Lung (tissue), 11 donors: ENCODE measurements at regions not wholly inside any gene's neighbourhood (a gene's known extent, or its start where the extent isn't known, plus 50 kb on each side); places are given as distances from the start of the nearest gene placed in this dataset.

ENCODE experiments used
- ATAC-seq: fragments of 200-7000 bp; cut with Tn5 transposase; one replicate; pipeline ENCODE4 v1.9.1; 2020; ENCODE audit warnings: moderate number of reproducible peaks; ENCODE audit not compliant: insufficient read depth, low FRiP score
- DNase-seq, 3 donors: peaks; one replicate each; pipeline ENCODE4 v3.0.0-alpha.2; 2013 to 2017
- H3K27ac ChIP-seq, 2 donors: one replicate each; pipeline ENCODE4 v1.5.1; 2013; ENCODE audit warnings: mild to moderate bottlenecking in 2 of 2, moderate library complexity in 2 of 2, control low read depth in 1 of 2, inconsistent platforms in 1 of 2, low read depth in 1 of 2, low read length in 1 of 2
- H3K27me3 ChIP-seq, 3 donors: one replicate each; pipeline ENCODE4 v1.5.1; 2013; ENCODE audit warnings: low read length in 2 of 3; ENCODE audit not compliant: control insufficient read depth in 3 of 3, insufficient read depth in 3 of 3
- H3K36me3 ChIP-seq, 4 donors: one replicate each; pipeline ENCODE4 v1.5.1; 2013; ENCODE audit warnings: low read length in 4 of 4, mild to moderate bottlenecking in 1 of 4, moderate library complexity in 1 of 4; ENCODE audit not compliant: control insufficient read depth in 4 of 4, insufficient read depth in 4 of 4
- H3K4me1 ChIP-seq, 5 donors: one replicate each; pipeline ENCODE4 v1.5.1; 2013; ENCODE audit warnings: low read length in 5 of 5, mild to moderate bottlenecking in 2 of 5, moderate library complexity in 1 of 5; ENCODE audit not compliant: control insufficient read depth in 5 of 5, insufficient read depth in 5 of 5
- H3K4me3 ChIP-seq: one replicate; pipeline ENCODE4 v1.5.1; 2013; ENCODE audit warnings: mild to moderate bottlenecking, control low read depth, moderate library complexity
- H3K9ac ChIP-seq, 2 donors: one replicate each; pipeline ENCODE4 v1.5.1; 2013; ENCODE audit warnings: low read length in 2 of 2, control low read depth in 1 of 2; ENCODE audit not compliant: insufficient read depth in 1 of 2
- H3K9me3 ChIP-seq, 4 donors: one replicate each; pipeline ENCODE4 v1.5.1; 2013; ENCODE audit warnings: low read length in 3 of 4, mild to moderate bottlenecking in 1 of 4, moderate library complexity in 1 of 4; ENCODE audit not compliant: control insufficient read depth in 4 of 4, insufficient read depth in 3 of 4
- CTCF ChIP-seq: IDR thresholded peaks from 2 replicates; pipeline ENCODE4 v1.5.1; 2012; ENCODE audit warnings: mild to moderate bottlenecking; ENCODE audit errors: control extremely low read depth, extremely low read depth
- WGBS, 2 donors: extraction: QIAGEN DNeasy Blood & Tissue Kit; methylation state at CpG; one replicate each; pipeline ENCODE4 v1.1.7; 2013; 5-methylcytosine and 5-hydroxymethylcytosine counted together
- donor health status: control.
- donor health status: control.
- donor health status: Bipolar disorder and iron deficiency.
- donor health status: healthy.
- donor health status: DM: yes; HTN: yes; CAD: no.

- no peak overlapping the region for H3K4me3 ChIP-seq
- peaks cover 0 to 5% (median 0%) of the 10 kb centered on the region in 5 donors for H3K4me1 ChIP-seq
- H3K36me3 ChIP-seq: no peaks in the 10 kb centered on the region
- no peak overlapping the region for H3K9ac ChIP-seq
- no peak for TF ChIP-seq CTCF
- ATAC-seq (no peak), DNase-seq (no peak)
- no peak overlapping the region for H3K27ac ChIP-seq
- H3K9me3 ChIP-seq: no peaks in the 10 kb centered on the region
- WGBS, 2 donors: 89 to 90% methylated on average over 5 of the region's 5 CpGs
- H3K27me3 ChIP-seq: no peaks in the 10 kb centered on the region
Observed at GRCh38 chr22:47287516-47287915, 525.1 kb downstream of the TBC1D22A start.

- H3K9ac ChIP-seq: no peak overlapping the region
- H3K27me3 ChIP-seq: no peaks in the 10 kb centered on the region
- no peak for TF ChIP-seq CTCF
- no peak overlapping the region for H3K4me3 ChIP-seq
- DNase-seq (no peak), ATAC-seq (no peak)
- no peak overlapping the region for H3K27ac ChIP-seq
- no peaks in the 10 kb centered on the region for H3K9me3 ChIP-seq
- H3K4me1 ChIP-seq: peaks cover 0 to under 1% (median 0%) of the 10 kb centered on the region in 5 donors
- WGBS, 2 donors: 74 to 82% methylated on average over 7 of the region's 7 CpGs
- no peaks in the 10 kb centered on the region for H3K36me3 ChIP-seq
Observed at GRCh38 chr22:47286590-47286989, 524.1 kb downstream of the TBC1D22A start.

GRCh38 chr22:47285981-47286380 lies 523.5 kb downstream of the TBC1D22A start:
- Histone ChIP-seq H3K9ac (no peak overlapping the region), H3K27me3 (peaks cover 0 to under 1% (median 0%) of the 10 kb centered on the region in 3 donors), H3K4me3 (no peak overlapping the region), H3K9me3 (no peaks in the 10 kb centered on the region), H3K27ac (no peak overlapping the region), H3K36me3 (no peaks in the 10 kb centered on the region), H3K4me1 (no peaks in the 10 kb centered on the region)
- 85 to 93% methylated on average over 10 of the region's 10 CpGs for WGBS, 2 donors
- TF ChIP-seq CTCF: no peak
- DNase-seq (no peak), ATAC-seq (no peak)

GRCh38 chr22:47284822-47285221 lies 522.4 kb downstream of the TBC1D22A start:
- no peak overlapping the region for H3K9ac ChIP-seq
- ATAC-seq (no peak), DNase-seq (no peak)
- no peaks in the 10 kb centered on the region for H3K36me3 ChIP-seq
- H3K9me3 ChIP-seq: no peaks in the 10 kb centered on the region
- no peak for TF ChIP-seq CTCF
- 78 to 80% methylated on average over 8 of the region's 8 CpGs for WGBS, 2 donors
- peaks cover 0 to 7% (median 0%) of the 10 kb centered on the region in 3 donors for H3K27me3 ChIP-seq
- H3K4me1 ChIP-seq: no peaks in the 10 kb centered on the region
- no peak overlapping the region for H3K4me3 ChIP-seq
- no peak overlapping the region for H3K27ac ChIP-seq
